Stimulated activated CD4-positive, alpha-beta T cell treated with anti-CD3 and anti-CD28 coated beads, Interleukin-15, amount 100 ng/mL, for 24 hours (primary cell): ENCODE measurements at regions not wholly inside any gene's neighbourhood (a gene's known extent, or its start where the extent isn't known, plus 50 kb on each side); places are given as distances from the start of the nearest gene placed in this dataset.
"Not testable (repeated sequence)": the region's sequence is repeated elsewhere in the genome, so short reads cannot be mapped to it uniquely, and the experiment has no call there.

Source experiments
- DNase-seq: peaks from one replicate; pipeline ENCODE4 v3.0.0-alpha.2; 2020

DNA sequence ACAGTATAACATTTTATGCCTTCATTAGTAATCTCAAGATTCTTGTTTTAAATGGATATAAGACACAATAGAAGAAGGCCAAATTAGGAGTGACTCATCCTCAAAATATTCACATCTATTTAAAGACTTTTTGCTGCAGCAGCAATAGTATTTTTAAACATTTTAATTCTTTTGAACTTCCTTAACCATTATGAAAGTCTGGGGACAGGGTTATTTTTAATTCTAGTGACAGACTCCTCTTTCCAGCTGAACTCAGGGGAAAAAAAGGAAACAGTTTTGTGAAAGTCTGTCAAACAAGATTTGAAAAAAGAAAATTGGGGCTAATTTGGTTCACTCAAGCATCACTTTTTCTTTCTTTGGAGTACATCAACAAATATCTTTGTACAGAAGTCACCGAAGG lies 541.8 kb downstream of the NUP35 start:
- no peak for DNase-seq

DNA sequence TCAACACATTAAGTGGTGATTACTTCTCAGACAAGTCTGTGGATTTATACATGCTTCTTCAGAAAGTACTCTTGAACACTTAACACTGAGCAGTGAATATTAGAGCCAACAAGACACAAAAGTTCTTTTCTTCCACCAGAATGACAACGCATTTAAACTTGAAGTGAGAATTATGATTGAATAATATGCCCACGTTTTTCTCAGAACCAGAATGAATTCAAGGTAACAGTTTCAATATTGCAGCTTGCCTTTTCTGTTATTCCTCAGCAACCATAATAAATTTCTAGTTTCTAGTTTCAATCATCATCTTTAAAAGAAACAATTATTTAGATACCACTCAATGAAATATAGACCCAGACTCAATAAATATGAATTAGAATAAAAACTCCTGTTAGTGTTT lies 547.0 kb downstream of the NUP35 start:
- DNase-seq: no peak

DNA sequence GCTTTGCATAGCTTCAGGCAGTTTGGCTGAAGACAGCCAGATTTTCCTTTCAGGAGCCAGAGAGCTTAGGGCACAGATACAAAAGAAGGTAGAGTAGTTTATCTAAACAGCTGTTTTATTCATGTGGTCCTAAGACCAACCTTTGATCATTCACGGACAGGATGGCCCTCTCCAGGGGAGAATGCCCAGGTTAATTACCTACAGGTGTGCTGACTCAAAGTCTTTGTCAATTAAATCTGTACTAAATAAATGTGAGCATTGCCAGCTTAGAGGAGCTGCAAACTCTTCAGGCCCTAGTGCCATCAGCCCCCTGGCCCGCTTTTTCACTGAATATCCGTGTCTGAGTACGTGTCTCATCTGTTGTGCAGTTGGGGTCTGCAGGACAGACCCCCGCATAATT lies 554.7 kb downstream of the NUP35 start:
- no peak for DNase-seq

DNA sequence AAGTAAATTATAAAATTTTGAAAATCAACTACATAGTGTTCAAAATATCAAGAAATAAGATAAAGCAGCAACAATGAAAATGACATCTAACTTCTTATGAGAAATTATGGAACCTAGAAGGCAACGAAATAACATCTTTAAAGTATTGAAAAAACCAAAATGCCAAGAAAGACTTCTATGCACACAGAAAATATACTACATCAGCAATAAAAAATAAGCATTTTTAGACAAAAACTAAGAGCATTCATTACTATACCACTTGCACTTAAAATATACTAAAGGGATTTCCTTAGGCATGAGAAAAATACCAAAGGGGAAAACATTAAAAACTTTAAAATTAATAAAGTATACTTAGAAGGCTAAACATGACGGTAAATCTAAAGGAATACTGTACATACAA lies 556.3 kb downstream of the NUP35 start:
- DNase-seq: no peak

DNA sequence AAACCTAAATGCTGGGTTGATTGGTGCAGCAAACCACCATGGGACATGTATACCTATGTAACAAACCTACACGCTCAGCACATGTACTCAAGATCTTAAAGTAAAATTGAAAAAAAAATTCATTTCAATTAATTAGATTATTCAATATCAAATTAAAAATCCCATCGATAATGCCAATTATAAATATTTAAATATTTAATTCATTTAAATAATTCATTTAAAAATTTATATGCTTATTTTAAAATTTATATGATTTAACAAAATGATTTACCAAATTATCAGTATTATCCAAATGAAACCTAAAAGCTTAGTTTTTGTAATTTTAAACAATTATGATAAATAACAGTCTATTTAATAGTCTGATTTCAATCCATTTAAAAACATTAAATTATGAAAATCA lies 560.4 kb downstream of the NUP35 start:
- no peak for DNase-seq

GRCh38 chr2:183696028-183696427 lies 571.8 kb downstream of the NUP35 start:
- no peak for DNase-seq

DNA sequence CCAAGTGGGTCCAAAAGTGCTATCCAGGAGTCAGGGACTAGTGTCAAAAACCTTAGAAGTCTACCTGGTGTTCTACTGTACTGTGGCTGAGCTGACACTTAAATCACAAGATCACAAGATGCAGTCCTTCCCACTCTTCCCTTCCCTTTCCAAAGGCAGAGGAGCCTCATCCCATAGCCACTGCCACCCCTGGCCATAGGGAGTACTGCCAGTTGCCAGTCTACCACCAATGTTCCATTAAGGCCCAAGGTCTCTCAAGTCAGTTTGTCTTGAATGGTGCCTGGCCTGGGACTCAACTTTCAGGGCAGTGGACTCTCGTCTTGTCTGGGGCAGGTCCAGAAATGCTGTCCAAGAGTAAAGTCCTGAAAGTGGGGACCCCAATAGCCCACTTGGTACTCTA lies 585.6 kb downstream of the NUP35 start:
- DNase-seq: no peak

DNA sequence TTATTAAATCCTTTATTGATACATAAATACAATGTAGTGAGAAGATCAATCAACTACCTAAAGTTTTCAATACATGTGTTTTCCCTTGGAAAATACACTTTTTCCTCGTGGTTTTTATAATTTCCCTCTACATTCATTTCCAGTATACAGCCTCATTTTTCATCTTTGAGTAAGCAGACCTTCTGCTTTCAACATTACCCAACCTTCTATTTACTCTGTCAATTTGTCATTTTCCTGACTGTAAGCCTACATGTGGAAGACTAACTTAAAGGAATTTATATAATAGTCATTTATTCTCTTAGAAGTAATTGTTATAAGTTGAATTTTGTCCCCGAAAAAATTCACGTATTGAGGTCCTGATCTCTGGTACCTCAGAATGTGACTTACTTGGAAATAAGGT lies 594.0 kb downstream of the NUP35 start:
- DNase-seq: no peak

DNA sequence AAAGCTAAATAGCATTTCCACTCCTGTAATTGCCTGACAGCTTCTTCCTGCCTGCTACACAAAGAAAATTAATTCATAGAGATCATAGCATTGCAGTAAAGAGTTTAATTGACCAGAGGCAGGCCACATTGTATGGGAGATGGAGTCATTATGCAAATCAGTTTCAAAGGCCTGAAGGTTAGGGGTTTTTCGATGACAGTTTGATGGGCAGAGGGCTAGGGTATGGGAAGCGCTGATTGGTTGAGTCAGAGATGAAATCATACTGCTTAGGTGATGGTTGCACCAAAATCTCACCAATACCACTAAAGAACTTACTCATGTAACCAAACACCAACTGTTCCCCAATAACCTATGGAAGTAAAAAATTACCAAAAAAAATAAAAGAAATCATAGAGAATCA lies 599.0 kb downstream of the NUP35 start:
- DNase-seq: no peak

DNA sequence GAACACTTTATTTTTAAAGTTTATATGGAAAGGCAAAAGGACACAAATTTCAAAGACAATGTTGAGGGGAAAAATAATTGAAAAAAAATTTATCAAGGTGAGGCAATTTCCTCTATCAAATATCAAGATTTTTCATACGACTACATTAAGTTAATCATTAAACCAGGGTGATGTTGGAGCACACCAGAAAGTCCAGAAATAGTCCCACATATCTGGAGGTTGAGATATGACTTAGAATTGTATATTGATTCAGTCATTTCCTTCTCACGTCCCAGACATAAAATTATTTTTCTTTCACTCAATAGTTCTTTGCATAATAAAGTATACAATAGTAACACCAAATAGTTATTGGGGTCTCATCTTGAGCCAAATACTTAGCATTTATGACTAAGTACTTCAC lies 605.1 kb downstream of the NUP35 start:
- no peak for DNase-seq

DNA sequence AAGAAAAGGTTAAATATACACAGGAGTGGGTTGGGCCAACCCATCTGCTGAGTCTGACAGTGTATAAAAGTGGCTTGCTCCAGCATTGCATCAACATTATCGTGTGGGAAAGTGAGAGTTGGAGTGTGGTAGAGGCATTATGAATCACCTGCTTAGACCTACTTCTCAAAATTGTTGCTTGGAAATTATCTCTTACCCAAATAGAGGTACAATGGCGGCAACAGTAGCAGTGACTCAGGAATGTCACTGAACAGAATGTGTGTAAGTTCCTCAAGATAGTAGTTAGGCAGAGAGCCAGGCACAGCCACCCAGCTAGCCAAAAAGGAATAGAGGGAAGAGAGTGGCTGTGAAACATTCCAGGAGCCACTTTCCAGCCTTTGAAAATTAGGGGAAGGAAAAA lies 616.0 kb downstream of the NUP35 start:
- no peak for DNase-seq

- no peak for DNase-seq
Measured at GRCh38 chr2:183752571-183752970, 628.3 kb downstream of the NUP35 start.

DNA sequence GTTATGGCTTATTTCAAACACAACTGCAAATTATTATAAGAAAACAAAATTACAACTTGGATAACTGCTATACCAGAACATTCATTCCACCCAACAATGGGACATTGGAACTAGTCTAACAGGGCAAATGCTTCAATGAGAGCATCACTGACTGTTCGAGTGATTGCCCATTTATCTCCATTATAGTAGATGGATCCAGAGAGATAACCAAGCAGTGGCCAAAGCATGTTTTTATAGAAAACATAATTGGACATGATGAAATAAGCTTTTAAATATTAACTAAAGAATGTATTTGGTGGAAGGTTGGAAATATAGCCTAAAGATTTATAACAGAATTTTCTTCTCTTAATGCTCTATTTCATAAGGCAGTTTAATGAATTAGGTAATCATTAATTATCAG lies 634.8 kb downstream of the NUP35 start:
- DNase-seq: no peak

GRCh38 chr2:183773775-183774174 lies 649.5 kb downstream of the NUP35 start:
- no peak for DNase-seq

DNA sequence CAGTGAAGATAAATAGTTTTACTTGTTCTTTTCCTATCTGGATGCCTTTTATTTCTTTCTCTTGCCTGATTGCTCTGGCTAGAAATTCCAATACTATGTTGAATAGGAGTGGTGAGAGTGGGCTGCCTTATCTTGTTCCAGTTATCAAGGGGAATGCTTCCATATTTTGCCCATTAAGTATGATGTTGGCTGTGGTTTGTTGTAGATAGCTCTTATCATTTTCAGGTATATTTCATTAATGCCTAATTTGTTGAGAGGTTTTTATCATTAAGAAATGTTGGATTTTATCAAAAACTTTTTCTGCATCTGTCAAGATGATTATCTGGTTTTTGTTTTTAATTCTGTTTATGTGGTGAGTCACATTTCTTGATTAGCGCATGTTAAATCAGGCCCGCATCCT lies 655.8 kb downstream of the NUP35 start:
- DNase-seq: no peak

- DNase-seq: no peak
Measured at GRCh38 chr2:183782436-183782835, 658.2 kb downstream of the NUP35 start.

DNA sequence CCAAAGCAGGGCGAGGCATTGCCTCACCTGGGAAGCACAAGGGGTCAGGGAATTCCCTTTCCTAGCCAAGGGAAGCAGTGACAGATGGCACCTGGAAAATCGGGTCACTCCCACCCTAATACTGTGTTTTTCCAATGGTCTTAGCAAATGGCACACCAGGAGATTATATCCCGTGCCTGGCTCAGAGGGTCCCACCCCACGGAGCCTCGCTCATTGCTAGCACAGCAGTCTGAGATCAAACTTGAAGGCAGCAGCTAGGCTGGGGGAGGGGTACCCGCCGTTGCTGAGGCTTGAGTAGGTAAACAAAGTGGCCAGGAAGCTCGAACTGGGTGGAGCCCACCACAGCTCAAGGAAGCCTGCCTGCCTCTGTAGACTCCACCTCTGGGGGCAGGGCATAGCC lies 664.6 kb downstream of the NUP35 start:
- not testable (repeated sequence) for DNase-seq

DNA sequence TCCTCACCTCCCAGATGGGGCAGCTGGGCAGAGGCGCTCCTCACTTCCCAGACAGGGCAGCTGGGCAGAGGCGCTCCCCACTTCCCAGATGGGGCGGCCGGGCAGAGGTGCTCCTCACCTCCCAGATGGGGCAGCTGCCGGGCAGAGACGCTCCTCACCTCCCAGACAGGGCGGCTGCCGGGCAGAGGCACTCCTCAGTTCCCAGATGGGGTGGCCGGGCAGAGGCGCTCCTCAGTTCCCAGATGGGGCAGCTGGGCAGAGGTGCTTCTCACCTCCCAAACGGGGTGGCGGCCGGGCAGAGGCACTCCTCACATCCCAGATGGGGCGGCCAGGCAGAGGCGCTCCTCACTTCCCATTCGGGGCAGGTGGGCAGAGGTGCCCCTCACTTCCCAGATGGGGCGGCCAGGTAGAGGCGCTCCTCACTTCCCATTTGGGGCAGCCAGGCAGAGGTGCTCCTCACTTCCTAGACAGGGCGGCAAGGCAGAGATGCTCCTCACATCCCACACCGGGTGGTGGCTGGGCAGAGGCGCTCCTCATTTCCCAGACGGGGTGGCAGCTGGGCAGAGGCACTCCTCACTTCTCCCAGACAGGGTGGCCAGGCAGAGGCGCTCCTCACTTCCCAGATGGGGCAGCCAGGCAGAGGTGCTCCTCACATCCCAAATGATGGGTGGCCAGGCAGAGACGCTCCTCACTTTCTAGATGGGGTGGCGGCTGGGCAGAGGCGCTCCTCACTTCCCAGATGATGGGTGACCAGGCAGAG lies 668.1 kb downstream of the NUP35 start:
- DNase-seq: not testable (repeated sequence)

- no peak for DNase-seq
Measured at GRCh38 chr2:183798535-183798934, 674.3 kb downstream of the NUP35 start.

DNA sequence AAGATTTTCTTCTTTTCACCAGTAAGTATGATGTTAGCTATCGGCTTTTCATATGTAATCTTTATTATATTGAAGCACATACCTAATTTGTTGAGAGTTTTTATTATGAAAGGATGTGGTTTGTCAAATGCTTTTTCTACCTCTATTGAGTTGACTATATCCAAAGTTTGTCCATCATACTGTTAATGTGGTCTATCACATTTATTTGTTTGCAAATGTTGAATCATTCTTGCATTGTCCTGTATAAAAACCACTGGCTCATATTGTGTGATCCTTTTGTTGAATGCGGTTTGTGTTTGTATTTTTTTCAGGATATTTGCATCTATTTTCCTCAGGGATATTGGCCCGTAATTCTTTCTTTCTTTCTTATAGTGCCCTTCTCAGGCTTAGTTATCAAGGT lies 675.5 kb downstream of the NUP35 start:
- no peak for DNase-seq

DNA sequence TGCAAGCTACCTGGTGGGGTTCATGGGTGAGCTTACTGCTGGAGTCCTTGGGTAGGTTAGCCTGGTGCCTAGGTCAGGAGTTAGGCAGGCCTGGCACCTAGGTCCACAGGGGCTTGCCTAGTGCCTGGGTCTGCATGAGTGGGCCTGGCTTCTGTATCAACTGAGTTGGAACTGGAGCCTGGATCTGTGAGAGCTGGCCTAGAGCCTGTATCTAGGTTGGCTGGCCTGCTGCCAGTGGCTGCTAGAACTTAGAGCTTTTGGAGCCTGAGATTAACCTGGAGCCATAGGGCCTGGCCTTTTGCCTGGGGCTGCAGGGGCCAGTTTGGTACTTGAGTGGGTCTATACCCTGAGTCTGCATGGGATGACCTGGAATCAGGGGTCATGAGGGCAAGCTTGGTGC lies 679.4 kb downstream of the NUP35 start:
- no peak for DNase-seq

GRCh38 chr2:183807870-183808269 lies 683.6 kb downstream of the NUP35 start:
- DNase-seq: no peak

- no peak for DNase-seq
Measured at GRCh38 chr2:183809404-183809803, 685.2 kb downstream of the NUP35 start.

DNA sequence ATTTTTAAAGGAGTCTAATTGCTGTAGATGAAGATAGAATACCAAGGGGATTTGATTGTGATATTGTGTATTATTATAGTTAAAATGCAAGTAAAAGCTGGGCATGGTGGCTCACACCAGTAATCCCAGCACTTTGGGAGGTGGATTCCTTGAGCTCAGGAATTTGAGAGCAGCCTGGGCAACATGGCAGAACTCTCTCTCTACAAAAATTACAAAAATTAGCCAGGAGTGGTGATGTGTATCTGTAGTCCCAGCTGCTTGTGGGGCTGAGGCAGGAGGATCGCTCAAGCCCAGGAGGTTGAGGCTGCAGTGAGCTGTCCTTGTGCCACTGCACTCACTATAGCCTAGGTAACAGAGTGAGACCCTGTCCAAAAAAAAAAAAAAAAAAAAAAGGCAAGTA lies 687.0 kb downstream of the NUP35 start:
- no peak for DNase-seq

DNA sequence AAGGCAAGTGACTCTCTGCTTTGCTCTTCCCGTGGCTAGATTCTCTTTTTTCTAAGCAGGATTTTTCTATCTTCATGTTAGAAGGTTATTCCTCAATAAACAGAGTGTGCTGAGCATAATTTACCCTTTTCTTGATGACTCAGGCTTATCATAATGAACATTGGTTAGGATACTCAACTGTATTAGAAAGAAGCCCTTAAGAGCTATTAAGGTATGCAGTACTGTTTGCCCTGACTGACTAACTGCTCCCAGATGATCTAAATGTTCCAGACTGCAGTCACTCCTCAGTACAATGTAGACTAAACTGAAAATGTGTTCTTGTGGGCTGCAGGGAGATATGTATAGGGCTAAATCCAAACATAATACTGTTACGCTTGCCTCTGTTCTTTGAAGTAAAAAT lies 687.8 kb downstream of the NUP35 start:
- DNase-seq: no peak

GRCh38 chr2:183825710-183826109 lies 701.5 kb downstream of the NUP35 start:
- DNase-seq: no peak
